ENCODE measurements at regions not wholly inside any gene's neighbourhood (a gene's known extent, or its start where the extent isn't known, plus 50 kb on each side); places are given as distances from the start of the nearest gene placed in this dataset.

DNA sequence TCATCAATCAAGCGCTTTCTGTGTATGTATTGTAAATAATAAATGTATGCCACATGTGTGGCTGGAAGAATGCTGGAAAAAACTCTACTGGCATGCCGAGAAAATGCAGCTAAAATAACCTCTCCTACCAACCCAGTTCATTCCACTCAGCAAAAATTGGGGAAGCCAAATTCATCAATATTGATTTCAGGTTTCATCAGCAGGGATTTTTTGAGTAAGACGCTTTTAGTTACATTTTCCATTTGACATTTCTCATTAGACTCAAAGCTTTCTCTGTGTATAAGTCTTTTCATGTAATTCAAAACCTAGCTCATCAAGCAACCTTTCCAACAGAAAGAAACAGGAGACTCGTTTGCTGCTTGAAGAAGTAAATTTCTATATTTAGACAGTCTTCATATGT, 338.1 kb downstream of the DMRT2 start:
- H3K27ac ChIP-seq: no peak overlapping the region
- H3K4me3 ChIP-seq: no peak overlapping the region
- no peaks in the 10 kb centered on the region for H3K36me3 ChIP-seq
- no peaks in the 10 kb centered on the region for H3K4me1 ChIP-seq
- H3K9me3 ChIP-seq: no peaks in the 10 kb centered on the region
- no peaks in the 10 kb centered on the region for H3K27me3 ChIP-seq
- TF ChIP-seq, protein P1, sequence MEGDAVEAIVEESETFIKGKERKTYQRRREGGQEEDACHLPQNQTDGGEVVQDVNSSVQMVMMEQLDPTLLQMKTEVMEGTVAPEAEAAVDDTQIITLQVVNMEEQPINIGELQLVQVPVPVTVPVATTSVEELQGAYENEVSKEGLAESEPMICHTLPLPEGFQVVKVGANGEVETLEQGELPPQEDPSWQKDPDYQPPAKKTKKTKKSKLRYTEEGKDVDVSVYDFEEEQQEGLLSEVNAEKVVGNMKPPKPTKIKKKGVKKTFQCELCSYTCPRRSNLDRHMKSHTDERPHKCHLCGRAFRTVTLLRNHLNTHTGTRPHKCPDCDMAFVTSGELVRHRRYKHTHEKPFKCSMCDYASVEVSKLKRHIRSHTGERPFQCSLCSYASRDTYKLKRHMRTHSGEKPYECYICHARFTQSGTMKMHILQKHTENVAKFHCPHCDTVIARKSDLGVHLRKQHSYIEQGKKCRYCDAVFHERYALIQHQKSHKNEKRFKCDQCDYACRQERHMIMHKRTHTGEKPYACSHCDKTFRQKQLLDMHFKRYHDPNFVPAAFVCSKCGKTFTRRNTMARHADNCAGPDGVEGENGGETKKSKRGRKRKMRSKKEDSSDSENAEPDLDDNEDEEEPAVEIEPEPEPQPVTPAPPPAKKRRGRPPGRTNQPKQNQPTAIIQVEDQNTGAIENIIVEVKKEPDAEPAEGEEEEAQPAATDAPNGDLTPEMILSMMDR (IDR thresholded peaks at IDR 0.05): no peak
- DNase-seq: no peak
- intact Hi-C loops (cut with DNase I; ENCODE audit: low total_unique reads): no loop called here

- TF ChIP-seq, protein P1 (IDR thresholded peaks at IDR 0.05): no peak
- intact Hi-C loops (cut with DNase I; ENCODE audit: low total_unique reads): no loop called here
- no peak overlapping the region for H3K4me3 ChIP-seq
Measured at GRCh38 chr9:1400983-1401382, 350.8 kb downstream of the DMRT2 start.

DNA sequence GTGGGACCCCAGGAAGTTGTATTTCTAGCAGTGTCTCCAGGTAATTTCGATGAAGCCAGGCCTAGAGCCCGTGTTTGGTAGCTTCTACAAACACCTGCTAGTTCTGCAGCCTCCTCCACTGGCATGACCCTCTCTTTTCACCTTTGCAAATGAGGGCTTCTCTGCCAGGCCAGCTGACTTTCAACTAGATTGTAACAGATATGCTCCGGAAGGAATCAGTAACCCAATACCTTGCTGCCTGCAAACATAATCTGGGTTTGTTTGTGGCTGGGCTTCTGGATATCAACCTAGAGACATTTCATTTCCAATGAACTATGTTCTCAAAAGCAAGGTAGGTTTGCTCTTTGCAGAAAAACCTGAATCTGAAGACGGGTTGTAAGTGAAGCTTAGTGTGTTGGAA, 354.8 kb downstream of the DMRT2 start:
- Histone ChIP-seq H3K9me3 (no peaks in the 10 kb centered on the region), H3K27ac (no peak overlapping the region), H3K27me3 (no peaks in the 10 kb centered on the region), H3K36me3 (no peaks in the 10 kb centered on the region), H3K4me1 (no peaks in the 10 kb centered on the region), H3K4me3 (no peak overlapping the region)
- TF ChIP-seq, protein P1 (IDR thresholded peaks at IDR 0.05): no peak
- intact Hi-C loops (cut with DNase I; ENCODE audit: low total_unique reads): no loop called here
- no peak for DNase-seq

More at GRCh38 chr9:1400983-1401382, 350.8 kb downstream of the DMRT2 start:
- H3K4me1 ChIP-seq: no peaks in the 10 kb centered on the region
- peaks cover 0 to 4% (median 0%) of the 10 kb centered on the region in 3 donors for H3K9me3 ChIP-seq
- H3K27ac ChIP-seq: no peak overlapping the region
- no peaks in the 10 kb centered on the region for H3K27me3 ChIP-seq
- H3K36me3 ChIP-seq: no peaks in the 10 kb centered on the region
- no peak for DNase-seq

GRCh38 chr9:1411826-1412225, 361.7 kb downstream of the DMRT2 start:
- DNase-seq: no peak
- intact Hi-C loops (cut with DNase I; ENCODE audit: low total_unique reads): no loop called here
- Histone ChIP-seq H3K27me3 (no peaks in the 10 kb centered on the region), H3K36me3 (no peaks in the 10 kb centered on the region), H3K4me1 (no peaks in the 10 kb centered on the region), H3K9me3 (no peaks in the 10 kb centered on the region), H3K27ac (no peak overlapping the region), H3K4me3 (no peak overlapping the region)
- TF ChIP-seq, protein P1 (IDR thresholded peaks at IDR 0.05): no peak

DNA sequence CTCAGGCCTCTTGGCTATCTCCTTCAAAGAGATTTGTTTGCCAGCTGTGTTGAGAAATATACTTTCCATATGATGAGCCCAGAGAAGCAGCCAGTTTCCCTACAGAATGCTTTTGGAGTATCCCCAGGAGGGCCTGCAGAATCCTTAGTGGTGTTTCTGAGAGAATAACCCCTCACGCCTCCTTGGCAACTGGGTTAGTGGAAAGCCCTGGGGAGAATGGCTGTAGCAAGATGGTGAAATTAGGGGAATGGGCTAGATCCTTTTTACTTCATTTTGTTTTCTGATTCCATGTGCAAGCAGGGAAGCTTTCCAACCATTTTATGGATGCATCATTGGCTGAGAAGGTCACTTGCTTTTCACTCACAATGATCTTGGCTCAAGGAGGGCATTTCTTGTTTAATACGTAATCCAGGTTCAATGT, 364.6 kb downstream of the DMRT2 start:
- H3K9me3 ChIP-seq: no peaks in the 10 kb centered on the region
- no peak overlapping the region for H3K27ac ChIP-seq
- H3K36me3 ChIP-seq: no peaks in the 10 kb centered on the region
- H3K27me3 ChIP-seq: no peaks in the 10 kb centered on the region
- no peaks in the 10 kb centered on the region for H3K4me1 ChIP-seq
- DNase-seq: no peak
- TF ChIP-seq, protein P1 (IDR thresholded peaks at IDR 0.05): no peak
- intact Hi-C loops (cut with DNase I; ENCODE audit: low total_unique reads): no loop called here
- no peak overlapping the region for H3K4me3 ChIP-seq

DNA sequence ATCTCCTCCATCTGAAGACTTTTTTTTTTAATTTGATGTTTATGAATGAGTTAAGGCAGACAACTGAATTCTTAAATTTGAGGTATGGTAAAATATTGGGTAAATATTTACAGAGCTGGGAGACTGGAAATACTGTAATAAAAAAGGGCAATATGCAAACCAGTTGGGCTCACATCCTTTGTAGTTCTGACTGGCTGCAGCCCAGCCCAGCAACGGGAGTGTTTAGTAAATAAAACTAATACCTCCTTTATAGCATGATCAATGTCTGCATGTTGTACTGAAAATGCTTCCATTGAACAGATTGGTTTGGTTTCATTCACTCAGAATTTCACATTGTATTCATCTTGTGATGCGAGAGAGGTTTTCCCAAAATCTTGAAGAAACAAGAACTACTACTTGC, 365.0 kb downstream of the DMRT2 start:
- Histone ChIP-seq H3K27me3 (no peaks in the 10 kb centered on the region), H3K36me3 (no peaks in the 10 kb centered on the region), H3K27ac (no peak overlapping the region), H3K4me1 (no peaks in the 10 kb centered on the region), H3K4me3 (no peak overlapping the region), H3K9me3 (no peaks in the 10 kb centered on the region)
- no peak for DNase-seq
- TF ChIP-seq, protein P1 (IDR thresholded peaks at IDR 0.05): no peak
- intact Hi-C loops (cut with DNase I; ENCODE audit: low total_unique reads): no loop called here
